OCI-LY7 (cell line): ENCODE measurements at regions not wholly inside any gene's neighbourhood (a gene's known extent, or its start where the extent isn't known, plus 50 kb on each side); places are given as distances from the start of the nearest gene placed in this dataset.

ENCODE experiments used
- BruUV-seq: library from RNA; stranded (reverse); fragments of 400-500 nt; replicated peaks from 2 replicates; lab custom pipeline; 2021; lab: Mats Ljungman, UMichigan
- CTCF ChIA-PET: fragments of 300-600 bp; sonication (Branson Sonifier 250); formaldehyde crosslinking; loops from one replicate; lab custom pipeline; 2022; ENCODE audit warnings: antibody characterized with exemption; ENCODE audit not compliant: unreplicated experiment; lab: Charles Lee
- POLR2A ChIA-PET: fragments of 300-600 bp; sonication (Branson Sonifier 250); formaldehyde crosslinking; loops from one replicate; lab custom pipeline; 2022; ENCODE audit warnings: antibody characterized with exemption; lab: Charles Lee
- DNase-seq: peaks from one replicate; pipeline ENCODE4 v3.0.0-alpha.2; 2015; ENCODE audit warnings: low spot score
- H2AFZ ChIP-seq: fragments of 200-600 bp; sonication (generic), shearing (Covaris generic); 2 replicates; pipeline ENCODE4 v1.6.1; 2014; ENCODE audit warnings: mild to moderate bottlenecking, antibody characterized with exemption, low read length, moderate library complexity
- H3K27ac ChIP-seq: fragments of 200-600 bp; sonication (generic); 2 replicates; pipeline ENCODE4 v1.5.1; 2014; ENCODE audit warnings: mixed run types, low read depth, mild to moderate bottlenecking, moderate library complexity, low read length, inconsistent platforms; ENCODE audit not compliant: poor library complexity, severe bottlenecking
- H3K36me3 ChIP-seq: fragments of 200-600 bp; sonication (generic); 2 replicates; pipeline ENCODE4 v1.6.1; 2014; ENCODE audit warnings: mild to moderate bottlenecking, antibody characterized with exemption, low read length, moderate library complexity, mixed read lengths; ENCODE audit not compliant: insufficient read depth
- H3K4me1 ChIP-seq: fragments of 200-600 bp; sonication (generic); 2 replicates; pipeline ENCODE4 v1.5.1; 2014; ENCODE audit warnings: mild to moderate bottlenecking, low read length; ENCODE audit not compliant: insufficient read depth, poor library complexity, severe bottlenecking
- H3K4me2 ChIP-seq: fragments of 200-600 bp; sonication (generic); 2 replicates; pipeline ENCODE4 v1.6.1; 2014; ENCODE audit warnings: mild to moderate bottlenecking, low read length
- H3K4me3 ChIP-seq: fragments of 200-600 bp; sonication (generic); 2 replicates; pipeline ENCODE4 v1.5.1; 2014; ENCODE audit warnings: mild to moderate bottlenecking, low read depth, low read length; ENCODE audit not compliant: poor library complexity, severe bottlenecking
- H3K79me2 ChIP-seq: fragments of 200-600 bp; sonication (generic); 2 replicates; pipeline ENCODE4 v1.6.1; 2016; ENCODE audit warnings: low read depth, mild to moderate bottlenecking, low read length, moderate library complexity, mixed read lengths; ENCODE audit not compliant: insufficient read depth
- H3K9me2 ChIP-seq: fragments of 200-600 bp; sonication (generic); 2 replicates; pipeline ENCODE4 v1.6.1; 2016; ENCODE audit warnings: mild to moderate bottlenecking, low read length, mixed read lengths; ENCODE audit not compliant: insufficient read depth
- H3K9me3 ChIP-seq: fragments of 200-600 bp; sonication (generic); 2 replicates; pipeline ENCODE4 v1.6.1; 2014; ENCODE audit warnings: mild to moderate bottlenecking, mixed run types, low read length, mixed read lengths
- H4K20me1 ChIP-seq: fragments of 200-600 bp; sonication (generic); 2 replicates; pipeline ENCODE4 v1.6.1; 2014; ENCODE audit warnings: mild to moderate bottlenecking, antibody characterized with exemption, low read length, moderate library complexity, mixed read lengths; ENCODE audit not compliant: insufficient read depth
- CTCF ChIP-seq: fragments of 200-600 bp; sonication (generic); conservative IDR thresholded peaks from 2 replicates; pipeline ENCODE4 v1.5.1; 2014; ENCODE audit warnings: mild to moderate bottlenecking, antibody characterized with exemption, low read length, moderate library complexity, mixed read lengths
- EZH2phosphoT487 ChIP-seq: fragments of 200-600 bp; sonication (generic); IDR thresholded peaks from 2 replicates; pipeline ENCODE4 v1.6.1; 2018; ENCODE audit warnings: low read depth, borderline replicate concordance, mild to moderate bottlenecking, mixed run types, antibody characterized with exemption, low read length, moderate library complexity, mixed read lengths
- intact Hi-C: fragments of 100-400 bp; cut with micrococcal nuclease; formaldehyde crosslinking; loops from one replicate; pipeline ENCODE4 v1.10.0; 2022; ENCODE audit not compliant: unreplicated experiment

GRCh38 chr4:107278791-107279483 lies 242.8 kb upstream of the DKK2 start:
- ChIA-PET POLR2A (no interaction called here), CTCF (no interaction called here)
- Histone ChIP-seq H3K9me2 (no peaks in the 10 kb centered on the region), H3K4me1 (no peaks in the 10 kb centered on the region), H3K27ac (no peak overlapping the region), H3K79me2 (no peaks in the 10 kb centered on the region), H3K4me2 (no peak overlapping the region), H2AFZ (no peak overlapping the region), H3K36me3 (no peaks in the 10 kb centered on the region), H4K20me1 (no peaks in the 10 kb centered on the region), H3K4me3 (no peak overlapping the region), H3K9me3 (no peaks in the 10 kb centered on the region)
- TF ChIP-seq EZH2phosphoT487 (no peak), CTCF (no peak)
- intact Hi-C loops, result no loop called here
- BruUV-seq, result no TSS peak
- no peak for DNase-seq

- Histone ChIP-seq H3K9me3 (no peaks in the 10 kb centered on the region), H3K27ac (no peak overlapping the region), H2AFZ (no peak overlapping the region), H4K20me1 (no peaks in the 10 kb centered on the region), H3K4me2 (no peak overlapping the region), H3K79me2 (no peaks in the 10 kb centered on the region), H3K4me1 (no peaks in the 10 kb centered on the region), H3K9me2 (no peaks in the 10 kb centered on the region), H3K4me3 (no peak overlapping the region), H3K36me3 (no peaks in the 10 kb centered on the region)
- no TSS peak for BruUV-seq
- ChIA-PET CTCF (no interaction called here), POLR2A (interaction anchor here (1.1 to 1.3 kb wide), 2 partner anchors 9 to 12 kb away, joined by 3 to 5 read pairs; no protein-coding TSS in a partner anchor)
- intact Hi-C loops, result no loop called here
- TF ChIP-seq CTCF, result no peak
- no peak for TF ChIP-seq EZH2phosphoT487
- DNase-seq, result no peak
Observed at GRCh38 chr4:107276052-107276451, 239.9 kb upstream of the DKK2 start.

GRCh38 chr4:107275225-107275624 lies 239.1 kb upstream of the DKK2 start:
- Histone ChIP-seq H3K36me3 (no peaks in the 10 kb centered on the region), H3K4me2 (no peak overlapping the region), H3K9me3 (no peaks in the 10 kb centered on the region), H4K20me1 (no peaks in the 10 kb centered on the region), H3K79me2 (no peaks in the 10 kb centered on the region), H3K27ac (no peak overlapping the region), H3K4me1 (no peaks in the 10 kb centered on the region), H3K9me2 (no peaks in the 10 kb centered on the region), H2AFZ (no peak overlapping the region), H3K4me3 (no peak overlapping the region)
- ChIA-PET CTCF (no interaction called here), POLR2A (interaction anchor here (0.7 to 1.3 kb wide), 2 partner anchors 9 to 278 kb away, joined by 3 to 5 read pairs; no protein-coding TSS in a partner anchor)
- intact Hi-C loops, result no loop called here
- TF ChIP-seq CTCF, result no peak
- DNase-seq, result no peak
- BruUV-seq, result no TSS peak
